SW480 (cell line): ENCODE measurements at regions not wholly inside any gene's neighbourhood (a gene's known extent, or its start where the extent isn't known, plus 50 kb on each side); places are given as distances from the start of the nearest gene placed in this dataset.
"Not testable (repeated sequence)": the region's sequence is repeated elsewhere in the genome, so short reads cannot be mapped to it uniquely, and the experiment has no call there.

ENCODE experiments used
- DNase-seq: peaks from one replicate; pipeline ENCODE4 v3.0.0-alpha.2; 2016; ENCODE audit warnings: low spot score

DNA sequence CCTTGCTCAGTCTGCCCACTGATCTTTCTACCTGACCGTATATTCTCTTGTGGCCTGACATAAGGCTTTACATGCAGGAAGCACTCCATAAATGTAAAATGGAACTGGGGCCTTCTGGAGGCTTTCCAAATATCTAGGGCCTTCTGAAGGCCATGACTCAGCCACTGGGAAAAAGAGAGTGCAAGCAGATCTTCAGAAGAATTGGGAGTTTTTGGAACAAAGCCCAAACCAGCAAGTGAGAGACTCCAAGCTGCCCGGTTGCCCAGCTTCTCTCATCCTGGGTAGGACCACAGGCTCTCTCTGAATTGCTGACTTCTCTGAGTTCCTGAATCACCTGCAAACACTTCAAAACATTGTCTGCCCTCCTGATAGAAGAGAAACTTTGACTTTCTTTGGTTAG is 107.9 kb upstream of the BMAL1 start:
- peak; percentile 48 for DNase-seq

DNA sequence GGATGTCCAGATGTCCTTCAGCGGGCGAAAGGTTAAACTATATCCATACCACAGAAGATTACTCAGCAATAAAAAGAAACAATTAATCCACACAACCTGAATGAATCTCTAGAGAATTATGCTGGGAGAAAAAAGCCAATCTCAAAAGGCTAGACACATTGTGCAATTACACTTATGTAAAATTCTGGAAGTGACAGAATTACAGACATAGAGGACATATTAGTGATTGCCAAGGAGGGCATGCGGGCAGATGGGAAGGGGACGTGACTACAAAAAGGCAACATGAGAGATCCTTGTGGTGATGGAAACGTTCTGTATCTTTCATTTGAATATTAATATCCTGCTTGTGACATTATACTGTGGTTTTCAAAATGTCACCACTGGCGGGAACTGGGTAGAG is 103.5 kb upstream of the BMAL1 start:
- no peak for DNase-seq

DNA sequence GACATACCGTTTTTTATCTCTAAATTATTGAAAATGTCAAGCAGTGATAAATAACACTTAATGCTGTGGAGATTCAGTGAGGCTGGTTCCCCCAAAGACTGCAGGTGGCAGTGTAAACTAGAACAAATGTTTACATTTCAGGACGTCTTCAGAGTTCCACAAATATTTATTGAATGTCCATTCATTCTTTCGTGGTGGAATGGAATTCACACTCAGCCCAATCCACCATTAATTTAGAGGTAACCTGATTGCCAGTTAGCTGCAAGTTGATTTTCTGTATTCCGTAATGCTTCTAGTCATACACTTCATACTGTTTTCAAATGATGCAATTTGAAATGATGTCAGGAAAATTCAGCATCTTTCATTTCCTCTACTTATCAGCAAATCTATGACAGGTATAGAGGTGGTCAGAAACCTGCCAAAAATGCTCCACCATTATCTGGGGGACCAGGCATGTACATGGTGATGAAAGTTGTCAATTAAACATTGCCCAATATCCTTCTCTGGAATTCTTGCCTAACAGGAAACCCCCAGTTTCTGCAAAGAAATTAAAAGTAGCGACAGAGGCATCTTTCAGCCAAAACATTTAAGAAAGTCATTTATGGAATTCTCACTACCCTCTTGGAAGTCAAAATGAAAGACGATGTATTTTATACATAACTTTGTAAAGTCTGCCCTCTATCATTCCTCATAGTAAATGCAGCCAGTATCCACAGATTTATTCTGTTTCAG is 94.3 kb upstream of the BMAL1 start:
- peak; percentile 70 for DNase-seq

DNA sequence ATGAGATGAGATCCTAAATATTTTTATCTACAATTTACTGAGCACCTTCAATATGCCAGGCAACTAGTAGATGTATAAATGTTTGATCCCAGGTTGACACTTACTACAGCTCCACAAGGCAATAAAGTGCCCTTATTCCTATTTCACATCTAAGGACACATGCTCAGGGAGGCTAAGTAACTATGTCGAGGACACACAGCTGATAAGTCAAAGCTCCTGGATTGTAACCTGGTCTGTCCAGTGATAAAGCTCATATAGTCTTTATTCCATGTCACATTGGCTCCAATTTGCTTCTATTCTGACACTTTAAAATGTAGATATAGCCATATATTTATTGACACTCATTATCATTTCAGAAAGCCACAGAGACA is 93.8 kb upstream of the BMAL1 start:
- DNase-seq, result no peak

DNA sequence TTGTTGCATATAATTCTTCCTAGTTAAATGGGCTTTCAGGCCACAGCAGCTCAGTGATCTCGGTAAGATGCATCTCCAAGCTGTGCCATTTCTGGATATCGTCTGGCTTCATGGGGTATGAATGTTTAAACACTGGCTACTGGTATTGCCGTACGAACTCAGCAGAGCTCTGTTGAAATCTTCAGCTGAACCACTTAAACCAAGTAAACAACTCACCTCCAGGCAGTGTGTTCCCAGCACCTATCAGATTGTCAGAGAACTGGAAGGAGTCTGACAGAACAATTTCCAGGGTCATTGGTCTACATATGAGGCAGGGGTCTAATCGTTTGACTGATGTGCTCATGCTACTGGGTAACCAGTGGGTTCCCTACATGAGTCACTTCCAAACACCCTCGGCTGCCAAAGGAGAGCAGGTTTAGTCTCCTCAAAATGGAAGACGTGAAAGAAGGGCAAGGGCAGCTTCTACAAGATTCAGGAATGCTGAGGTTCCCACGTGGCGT is 93.2 kb upstream of the BMAL1 start:
- DNase-seq, result no peak

DNA sequence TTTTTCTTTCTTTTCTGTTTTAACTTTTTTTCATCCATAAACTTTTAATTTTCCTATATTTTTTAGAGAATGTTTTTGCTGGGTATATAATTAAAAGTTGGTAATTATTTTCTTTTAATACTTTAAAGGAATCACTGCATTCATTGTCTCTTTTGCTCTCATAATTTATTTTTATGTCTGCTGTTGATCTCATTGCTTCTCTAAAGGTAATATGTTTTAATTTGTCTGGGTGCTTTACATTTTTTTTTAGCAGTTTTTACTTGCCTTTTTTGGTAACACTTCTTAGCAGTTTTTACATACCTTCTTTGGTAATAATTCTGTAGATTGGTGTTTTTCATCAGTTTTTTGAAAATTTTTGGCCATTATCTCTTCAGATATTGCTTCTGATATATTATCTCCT is 89.4 kb upstream of the BMAL1 start:
- DNase-seq, result no peak

DNA sequence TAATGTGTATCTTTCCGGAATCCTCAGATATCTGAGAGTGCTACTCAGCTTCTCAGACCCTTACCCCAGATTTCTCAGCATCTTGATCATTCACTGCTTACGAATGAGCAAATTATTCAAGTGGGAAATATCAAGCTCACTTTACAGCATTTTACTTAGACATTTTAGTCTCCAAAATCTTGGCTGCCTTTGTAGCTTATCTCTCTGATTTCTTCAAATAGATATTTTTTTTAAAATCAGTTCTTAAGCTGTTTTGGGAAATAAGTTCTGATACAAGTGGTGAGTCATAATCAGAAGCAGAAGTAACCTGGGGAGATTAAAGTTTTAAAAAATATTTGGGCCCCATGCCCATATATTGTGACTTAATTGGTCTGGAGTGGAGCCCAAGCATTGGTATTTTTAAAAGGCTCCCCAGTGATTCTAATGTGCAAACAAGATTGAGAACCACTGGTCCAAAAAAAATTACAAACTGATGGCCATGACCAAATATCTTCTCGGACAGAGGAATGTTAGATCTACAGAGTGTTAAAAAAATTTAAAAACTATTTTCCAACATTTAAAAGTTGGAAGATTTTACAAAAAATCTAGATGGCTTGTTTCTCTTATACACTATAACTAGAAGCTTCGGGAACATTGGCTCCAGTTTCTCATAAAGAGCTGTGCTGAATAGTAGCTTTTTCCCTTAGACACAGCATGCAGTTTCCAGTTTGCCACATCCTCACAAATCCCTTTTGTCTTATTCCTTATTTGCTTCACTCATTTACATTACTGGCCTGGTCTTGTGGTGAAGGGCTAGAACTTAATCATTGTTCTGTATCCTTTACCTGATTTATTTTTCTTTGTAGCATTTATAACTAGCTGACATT is 87.8 kb upstream of the BMAL1 start:
- no peak for DNase-seq

DNA sequence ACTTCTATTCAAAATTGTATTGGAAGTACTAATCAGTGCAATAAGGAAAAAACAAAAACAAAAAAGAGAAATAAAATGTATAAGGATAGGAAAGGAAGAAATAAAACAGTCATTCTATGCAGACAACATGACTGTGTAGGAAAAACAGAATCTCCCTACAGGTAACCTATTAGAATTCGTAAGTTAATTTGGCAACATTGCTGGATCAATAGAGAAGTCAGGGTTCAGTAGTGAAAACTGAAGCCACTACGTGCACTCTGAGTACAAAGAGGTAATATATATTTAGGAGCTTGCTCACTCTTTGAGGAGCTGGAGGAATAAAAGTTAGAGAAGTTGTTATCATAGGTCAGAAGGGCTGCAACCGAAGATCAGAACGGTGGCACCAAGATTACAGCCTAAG is 84.0 kb upstream of the BMAL1 start:
- DNase-seq, result no peak

DNA sequence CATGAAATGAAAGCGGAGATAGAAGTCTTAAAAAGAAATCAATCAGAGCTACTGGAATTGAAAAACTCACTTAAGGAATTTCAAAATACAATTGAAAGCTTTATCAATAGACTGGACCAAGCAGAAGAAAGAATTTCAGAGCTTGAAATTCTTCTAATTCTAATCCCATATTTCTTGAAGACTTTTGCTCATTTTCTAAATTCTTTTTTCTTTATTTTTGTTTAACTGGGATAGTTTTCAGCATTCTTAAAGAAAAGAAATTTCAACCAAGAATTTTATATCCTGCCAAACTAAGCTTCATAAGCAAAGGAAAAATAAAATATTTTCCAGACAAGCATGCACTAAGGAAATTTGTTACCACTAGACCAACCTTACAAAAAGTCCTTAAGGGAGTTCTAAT is 80.2 kb upstream of the BMAL1 start:
- DNase-seq, result not testable (repeated sequence)

DNA sequence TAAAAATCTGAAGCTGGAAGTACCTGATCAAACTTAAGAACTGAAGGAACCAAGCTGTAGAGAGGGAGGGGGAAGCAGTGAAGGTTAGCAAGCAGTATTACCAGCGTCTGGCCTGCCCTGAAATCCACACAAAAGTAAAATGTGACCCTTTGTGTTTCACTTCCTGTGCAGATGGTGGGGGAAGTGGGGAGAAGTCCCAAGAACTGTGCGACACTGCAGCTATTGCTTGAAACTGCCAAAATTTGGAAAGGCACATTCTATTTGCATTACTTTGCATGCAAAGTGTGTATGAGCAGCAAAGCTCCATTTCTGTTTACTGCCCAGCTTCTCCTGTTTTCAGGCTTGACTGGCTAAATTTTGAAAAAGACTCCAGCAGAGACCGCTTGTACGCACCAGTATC is 72.1 kb upstream of the BMAL1 start:
- DNase-seq, result no peak

DNA sequence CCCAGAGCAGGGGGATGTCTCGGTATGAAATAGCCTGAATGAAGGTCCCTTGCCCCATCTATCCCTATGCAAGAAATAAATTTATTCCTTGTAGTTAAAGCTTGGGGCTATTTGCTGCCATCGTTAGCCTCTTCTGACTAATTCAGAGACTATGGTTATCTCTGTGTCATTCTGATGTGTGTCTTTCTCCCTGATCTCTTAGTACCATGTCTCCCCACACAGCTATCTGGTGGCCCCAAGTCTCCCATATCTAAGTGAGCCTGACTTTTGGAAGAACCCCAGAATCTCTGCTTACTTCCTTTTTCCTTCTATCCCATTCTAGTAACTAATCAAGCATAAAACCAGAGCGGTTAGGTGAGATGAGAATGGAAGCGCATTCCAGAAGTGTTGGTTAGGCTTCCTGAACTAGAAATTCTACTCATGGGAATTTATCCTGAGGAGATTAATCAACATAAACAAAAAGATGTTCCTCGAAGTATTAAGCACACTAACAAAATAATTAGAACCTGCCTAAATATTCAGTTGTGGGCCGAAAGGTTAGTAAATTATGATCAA is 71.4 kb upstream of the BMAL1 start:
- DNase-seq, result no peak

DNA sequence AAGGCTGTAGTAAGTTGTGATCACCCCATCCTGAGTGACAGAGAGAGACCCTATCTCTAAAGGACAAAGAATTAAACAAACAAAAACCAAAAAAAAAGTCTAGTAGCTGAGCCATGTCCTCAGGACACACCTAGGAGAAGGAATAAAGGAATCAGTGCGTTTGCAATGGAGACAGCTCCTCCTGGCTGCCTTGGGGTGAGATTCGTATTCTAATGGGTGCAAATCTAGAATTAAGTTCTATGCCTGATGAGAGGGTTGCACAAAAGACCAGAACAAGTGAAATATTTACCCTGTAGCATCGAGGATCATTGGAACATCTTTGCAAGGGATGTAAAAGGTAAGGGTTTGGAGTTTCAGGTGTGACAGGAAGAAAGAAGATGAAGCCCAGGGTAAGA is 70.3 kb upstream of the BMAL1 start:
- no peak for DNase-seq

DNA sequence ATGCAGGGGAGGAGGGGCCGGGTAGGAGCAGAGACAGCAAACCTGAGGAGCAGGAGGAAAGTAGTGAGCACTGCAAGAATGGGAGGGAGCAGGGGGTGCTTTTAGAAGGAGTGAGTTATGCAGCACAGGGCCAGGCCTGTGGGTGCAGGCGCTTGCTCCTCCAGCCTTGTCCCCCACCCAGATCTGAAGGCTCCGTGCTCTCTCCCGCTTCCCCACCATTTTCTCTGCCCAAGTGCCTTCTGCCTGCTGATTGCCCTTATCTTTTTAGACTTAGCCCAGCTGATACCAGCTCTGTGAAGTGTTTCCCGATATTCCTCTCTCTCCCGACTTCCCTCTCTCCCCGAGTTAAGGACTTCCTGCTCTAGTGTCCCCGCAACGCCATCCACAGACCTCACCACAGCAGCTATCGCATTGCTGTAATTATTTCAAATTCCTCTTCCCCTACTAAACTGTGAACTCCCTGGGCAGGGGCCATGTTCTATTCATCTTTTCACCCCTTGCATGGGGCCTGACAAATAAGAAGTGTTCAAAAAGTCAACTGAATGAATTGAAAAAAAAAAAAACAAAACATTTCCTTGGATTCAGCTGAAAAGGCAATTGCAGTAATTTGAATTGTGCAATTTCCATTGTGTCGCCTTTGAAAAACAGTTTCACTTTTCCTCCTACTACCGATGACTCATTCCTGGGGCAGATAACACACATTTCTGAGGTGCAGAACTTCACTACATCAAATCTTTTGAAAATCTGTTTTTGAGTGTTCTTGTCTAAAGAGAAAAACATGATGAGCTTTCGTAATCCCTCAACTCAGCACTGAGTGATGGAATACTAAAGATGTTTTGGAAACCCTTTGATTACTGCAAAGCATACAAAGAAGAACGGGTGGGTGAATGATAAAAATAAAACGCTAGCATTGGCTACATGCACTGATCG is 69.7 kb upstream of the BMAL1 start:
- DNase-seq, result peak; percentile 70

DNA sequence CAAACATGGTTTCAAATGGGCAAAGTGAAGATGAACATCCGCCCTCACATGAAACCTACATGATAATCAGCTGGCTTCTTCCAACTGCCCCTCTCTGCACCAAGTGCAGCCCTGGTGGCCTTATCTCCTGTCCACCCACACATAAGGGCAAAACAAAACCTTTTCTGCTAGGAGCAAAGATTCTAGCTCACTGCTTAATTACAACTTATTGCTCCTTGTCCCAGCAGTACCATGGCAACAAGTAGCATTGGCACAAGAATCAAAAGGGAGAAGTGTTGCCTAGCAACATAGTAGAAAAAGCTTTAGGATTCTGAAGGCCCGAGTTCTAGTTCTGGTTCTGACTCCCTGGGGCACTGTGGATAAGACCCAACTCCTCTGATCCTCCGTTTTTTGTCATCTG is 68.7 kb upstream of the BMAL1 start:
- no peak for DNase-seq

DNA sequence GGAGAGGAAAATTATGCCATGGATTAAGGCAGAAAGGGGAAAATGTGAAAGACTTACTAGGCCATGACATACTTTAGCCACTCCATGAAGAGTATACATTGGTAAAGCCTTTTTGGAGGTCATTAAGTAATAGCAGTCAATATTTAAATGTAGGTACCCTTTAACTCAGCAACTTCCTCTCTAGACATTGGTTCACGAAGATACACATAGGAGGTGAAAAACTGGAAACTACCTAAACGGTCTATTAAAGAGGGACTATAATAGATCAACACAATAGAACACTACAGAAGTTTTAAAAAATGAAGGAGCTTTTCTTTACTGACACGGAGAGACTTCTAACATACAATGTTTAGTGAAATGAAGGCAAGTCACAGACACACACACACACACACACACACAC is 68.2 kb upstream of the BMAL1 start:
- DNase-seq, result no peak

DNA sequence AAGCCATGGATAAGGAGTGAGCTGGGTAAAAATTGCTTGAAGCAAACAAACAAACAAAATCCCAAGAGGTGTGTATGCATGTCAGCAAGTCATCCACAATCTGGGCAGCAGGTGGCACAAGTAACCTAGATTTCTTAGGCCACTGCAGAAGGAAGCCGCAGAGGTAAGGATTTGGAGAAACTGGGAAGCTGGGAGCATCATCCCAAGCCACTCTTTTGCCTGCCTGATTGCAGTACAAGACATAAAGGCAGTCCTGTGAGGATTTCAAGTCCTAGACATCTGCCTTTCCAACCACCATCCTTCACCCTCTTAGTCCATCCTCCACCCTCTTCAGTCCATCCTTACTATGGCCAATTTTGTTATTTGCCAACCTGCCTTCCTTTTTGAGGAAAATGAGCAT is 67.2 kb upstream of the BMAL1 start:
- DNase-seq, result peak; percentile 90

DNA sequence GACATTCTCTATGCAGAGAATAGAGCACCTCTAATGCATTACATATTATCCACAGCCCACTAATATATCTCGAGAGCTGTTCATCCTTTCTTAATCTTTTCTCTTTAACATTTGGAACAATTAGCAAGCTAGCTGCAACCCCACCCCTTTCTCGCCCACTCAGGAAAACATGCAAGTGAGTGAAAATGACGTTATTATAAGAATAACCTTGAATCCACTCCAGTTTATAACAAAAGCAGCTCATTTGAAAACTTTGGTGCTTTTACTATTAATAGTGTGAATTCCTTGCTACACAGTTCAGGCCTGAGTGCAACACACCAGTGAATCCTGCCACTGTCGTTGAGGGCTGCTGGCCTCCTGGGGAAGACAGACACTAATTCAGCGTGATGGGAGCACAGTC is 63.3 kb upstream of the BMAL1 start:
- no peak for DNase-seq

DNA sequence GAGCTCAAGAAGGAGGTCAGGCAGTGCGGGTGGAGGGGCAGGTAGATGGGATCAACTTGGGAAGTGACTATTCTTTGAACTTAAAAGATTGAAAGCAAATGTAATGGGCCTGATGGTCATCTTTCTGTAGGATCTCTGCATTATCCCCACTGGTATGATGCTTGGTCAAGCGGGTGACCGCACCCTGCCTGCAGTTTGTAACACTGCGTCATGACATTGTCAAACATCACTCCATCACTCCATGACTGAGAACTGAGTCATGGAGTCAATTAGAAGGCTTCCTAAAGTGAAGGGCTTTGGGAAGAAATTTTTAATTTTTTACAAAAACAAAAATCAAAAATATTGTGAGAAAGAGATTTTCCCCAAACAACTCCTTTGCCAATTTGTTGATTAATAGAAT is 62.4 kb upstream of the BMAL1 start:
- DNase-seq, result peak; percentile 66

DNA sequence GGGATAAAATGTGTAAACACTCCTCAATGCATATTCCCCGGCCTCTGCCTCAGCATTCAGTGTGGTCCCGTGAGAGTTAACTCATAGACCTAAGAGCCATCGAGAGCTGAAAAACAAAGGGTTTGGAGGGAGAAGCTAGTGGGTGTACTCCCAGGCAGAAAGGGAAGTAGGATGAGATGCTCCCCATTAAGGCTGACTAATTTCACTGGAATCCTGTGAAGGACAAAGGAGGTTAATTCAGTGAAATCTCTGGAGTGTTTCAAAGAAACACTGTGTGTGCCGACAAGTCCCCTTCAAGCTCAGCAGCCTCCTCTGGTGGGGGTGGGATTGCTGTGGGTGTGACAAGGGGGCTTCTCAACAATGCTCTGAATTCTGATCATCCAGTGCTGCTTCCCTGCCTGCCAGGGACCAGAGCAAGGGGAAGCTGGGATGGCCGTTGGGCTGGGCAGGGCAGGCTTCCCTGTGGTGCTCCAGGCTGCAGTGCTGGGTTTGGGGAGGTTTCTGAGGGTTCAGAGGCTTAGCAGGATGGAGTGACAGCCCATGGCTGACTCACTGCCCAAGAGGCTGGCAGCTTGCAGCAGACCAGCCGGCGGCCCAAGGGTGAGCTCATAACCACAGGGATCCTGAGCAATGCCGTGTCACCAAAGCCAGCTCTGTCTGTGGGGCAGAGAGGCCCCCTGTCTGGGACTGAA is 61.4 kb upstream of the BMAL1 start:
- DNase-seq, result peak; percentile 98

DNA sequence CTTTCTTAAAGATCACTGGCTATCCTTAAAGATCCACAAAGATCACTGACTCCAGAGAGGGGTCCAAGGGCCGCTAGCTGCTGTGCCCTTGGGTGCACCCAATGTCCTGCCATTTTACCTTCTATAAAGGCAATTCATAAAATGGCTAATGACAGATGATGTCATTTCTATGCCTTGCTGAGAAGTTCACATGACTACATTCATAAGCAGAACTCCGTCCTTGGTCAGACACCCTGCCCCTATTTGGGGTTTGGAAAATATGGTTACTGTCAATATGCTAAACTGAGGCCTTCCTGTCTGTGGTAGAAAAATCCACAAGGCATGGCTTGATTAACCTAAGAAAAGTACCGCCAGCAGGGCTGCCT is 60.9 kb upstream of the BMAL1 start:
- no peak for DNase-seq

DNA sequence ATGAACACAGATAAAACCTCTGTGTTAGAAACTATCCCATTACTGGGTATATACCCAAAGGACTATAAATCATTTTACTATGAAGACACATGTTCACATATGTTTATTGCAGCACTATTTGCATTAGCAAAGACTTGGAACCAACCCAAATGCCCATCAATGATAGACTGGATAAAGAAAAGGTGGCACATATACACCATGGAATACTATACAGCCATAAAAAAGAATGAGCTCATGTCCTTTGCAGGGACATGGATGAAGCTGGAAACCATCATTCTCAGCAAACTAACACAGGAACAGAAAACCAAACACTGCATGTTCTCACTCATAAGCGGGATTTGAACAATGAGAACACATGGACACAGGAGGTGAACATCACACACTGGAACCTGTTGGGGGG is 58.9 kb upstream of the BMAL1 start:
- not testable (repeated sequence) for DNase-seq

DNA sequence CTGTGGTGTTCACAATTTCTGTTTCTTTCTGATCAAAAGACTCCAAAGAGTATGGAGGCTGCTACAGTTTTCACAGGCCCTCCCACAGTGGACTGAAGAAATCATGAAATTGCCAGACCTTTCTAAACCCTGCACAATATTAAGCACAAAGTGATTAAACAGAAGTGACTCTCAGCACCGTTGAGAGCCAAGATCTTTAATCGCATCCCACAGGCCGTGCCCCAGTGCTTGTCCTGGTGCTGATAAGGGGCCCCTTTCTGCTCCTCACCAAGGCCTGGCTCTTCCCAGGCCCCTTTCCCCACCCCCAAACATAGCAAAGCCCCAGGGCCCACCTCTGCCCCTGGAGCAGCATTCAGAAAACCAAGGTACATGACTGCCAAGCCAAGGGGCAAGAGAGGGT is 57.4 kb upstream of the BMAL1 start:
- no peak for DNase-seq
